Keratinocyte (primary cell): ENCODE measurements at regions not wholly inside any gene's neighbourhood (a gene's known extent, or its start where the extent isn't known, plus 50 kb on each side); places are given as distances from the start of the nearest gene placed in this dataset.

Experiments used
- CTCF ChIP-seq, 3 experiments: IDR thresholded peaks in 1 of 3; conservative IDR thresholded peaks in 1 of 3; optimal IDR thresholded peaks in 1 of 3; 2 replicates in 2 of 3; 3 replicates in 1 of 3; pipeline versions ENCODE3 to v1.5.1; 2011; ENCODE audit warnings: low read length in 3 of 3, mild to moderate bottlenecking in 3 of 3, moderate library complexity in 2 of 3, control low read depth in 1 of 3, inconsistent platforms in 1 of 3; ENCODE audit not compliant: insufficient read depth in 2 of 3; ENCODE audit errors: extremely low read depth in 1 of 3
- EZH2 ChIP-seq: IDR thresholded peaks from one replicate; pipeline ENCODE4 v1.6.1; 2012; ENCODE audit warnings: inconsistent platforms, mild to moderate bottlenecking, low read length, moderate library complexity

GRCh38 chr6:804317-804716, 111.4 kb upstream of the EXOC2 start:
- TF ChIP-seq CTCF (optimal IDR thresholded peaks at IDR 0.05 in 1 of 3, IDR thresholded peaks at IDR 0.05 in 1 of 3, conservative IDR thresholded peaks at IDR 0.05 in 1 of 3; ENCODE audit: extremely low read depth in 1 of 3, insufficient read depth in 2 of 3, low read length in 3 of 3) (no peak), EZH2 (no peak)
